HL-60 (cell line): ENCODE measurements at regions not wholly inside any gene's neighbourhood (a gene's known extent, or its start where the extent isn't known, plus 50 kb on each side); places are given as distances from the start of the nearest gene placed in this dataset.

Experiments used
- CTCF ChIP-seq: IDR thresholded peaks from one replicate; pipeline ENCODE4 v1.5.1; 2011; ENCODE audit warnings: low read length, control low read depth, inconsistent platforms; ENCODE audit not compliant: insufficient read depth
- GABPA ChIP-seq: IDR thresholded peaks from 2 replicates; pipeline ENCODE4 v1.6.1; 2012; ENCODE audit warnings: low read depth
- POLR2AphosphoS5 ChIP-seq: IDR thresholded peaks from 2 replicates; pipeline ENCODE4 v1.6.1; 2012; ENCODE audit warnings: low read depth
- REST ChIP-seq: IDR thresholded peaks from 2 replicates; pipeline ENCODE4 v1.6.1; 2012; ENCODE audit warnings: low read depth; ENCODE audit not compliant: insufficient replicate concordance

DNA sequence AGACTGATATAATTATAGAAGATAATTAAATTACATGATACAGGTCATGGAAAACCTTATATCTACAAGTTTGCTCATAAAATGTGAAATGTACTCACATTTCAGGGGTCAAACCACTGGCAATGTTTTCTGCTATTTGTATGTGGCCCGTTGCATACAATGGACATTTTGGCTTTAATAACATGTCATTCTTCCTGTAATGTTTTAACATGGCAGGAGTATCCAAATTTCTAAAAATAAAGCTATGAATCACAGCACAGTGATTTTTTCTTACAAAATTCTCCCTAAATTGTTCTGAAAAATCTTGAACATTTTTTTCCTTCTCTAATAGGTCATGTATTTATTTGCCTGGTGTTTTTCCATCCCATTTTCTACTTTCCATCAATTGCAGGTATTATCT is 305.7 kb downstream of the SMOC2 start:
- TF ChIP-seq CTCF (no peak), REST (no peak), POLR2AphosphoS5 (no peak), GABPA (no peak)
